ENCODE measurements at regions not wholly inside any gene's neighbourhood (a gene's known extent, or its start where the extent isn't known, plus 50 kb on each side); places are given as distances from the start of the nearest gene placed in this dataset.

- H3K27ac ChIP-seq, result no peak overlapping the region
- TF ChIP-seq POLR2A (IDR thresholded peaks at IDR 0.05) (no peak), POLR2AphosphoS5 (IDR thresholded peaks at IDR 0.05) (no peak), CTCF (IDR thresholded peaks at IDR 0.05) (no peak), EP300 (IDR thresholded peaks at IDR 0.05) (no peak)
- no peak for DNase-seq
- H3K9me3 ChIP-seq, result no peaks in the 10 kb centered on the region
- no peaks in the 10 kb centered on the region for H3K36me3 ChIP-seq
- H3K4me1 ChIP-seq, result peaks cover 0 to 21% (median 7%) of the 10 kb centered on the region in 4 donors
- no peaks in the 10 kb centered on the region for H3K27me3 ChIP-seq
- intact Hi-C loops (cut with DNase I), result no loop called here
- H3K4me3 ChIP-seq, result no peak overlapping the region
- 82 to 83% methylated on average over 1 of the region's 1 CpG for WGBS, 2 donors
Measured at GRCh38 chr4:19947349-19947748, 304.4 kb upstream of the SLIT2 start.

- Histone ChIP-seq H3K27me3 (no peaks in the 10 kb centered on the region), H3K4me3 (no peak overlapping the region), H3K9me3 (no peaks in the 10 kb centered on the region), H3K27ac (no peak overlapping the region), H3K36me3 (no peaks in the 10 kb centered on the region), H3K4me1 (peaks cover 0 to 21% (median 7%) of the 10 kb centered on the region in 4 donors)
- no peak for DNase-seq
- TF ChIP-seq POLR2A (IDR thresholded peaks at IDR 0.05) (no peak), POLR2AphosphoS5 (IDR thresholded peaks at IDR 0.05) (no peak), CTCF (IDR thresholded peaks at IDR 0.05) (no peak), EP300 (IDR thresholded peaks at IDR 0.05) (no peak)
- intact Hi-C loops (cut with DNase I), result no loop called here
- WGBS, 2 donors, result 59 to 64% methylated on average over 3 of the region's 3 CpGs
Measured at GRCh38 chr4:19945979-19946380, 305.7 kb upstream of the SLIT2 start.

- Histone ChIP-seq H3K36me3 (no peaks in the 10 kb centered on the region), H3K9me3 (no peaks in the 10 kb centered on the region), H3K4me1 (peaks cover 0 to 21% (median 7%) of the 10 kb centered on the region in 4 donors), H3K27me3 (no peaks in the 10 kb centered on the region), H3K27ac (no peak overlapping the region), H3K4me3 (no peak overlapping the region)
- no peak for DNase-seq
- TF ChIP-seq EP300 (IDR thresholded peaks at IDR 0.05) (no peak), POLR2AphosphoS5 (IDR thresholded peaks at IDR 0.05) (no peak), POLR2A (IDR thresholded peaks at IDR 0.05) (no peak), CTCF (IDR thresholded peaks at IDR 0.05) (no peak)
- intact Hi-C loops (cut with DNase I), result no loop called here
- WGBS, 2 donors, result 70 to 79% methylated on average over 2 of the region's 2 CpGs
Measured at GRCh38 chr4:19945501-19945900, 306.2 kb upstream of the SLIT2 start.

GRCh38 chr4:19944806-19945205, 306.9 kb upstream of the SLIT2 start:
- no peak for DNase-seq
- H3K27ac ChIP-seq, result no peak overlapping the region
- H3K4me1 ChIP-seq, result peaks cover 0 to 21% (median 7%) of the 10 kb centered on the region in 4 donors
- H3K9me3 ChIP-seq, result no peaks in the 10 kb centered on the region
- intact Hi-C loops (cut with DNase I), result no loop called here
- no peak for TF ChIP-seq POLR2A (IDR thresholded peaks at IDR 0.05)
- TF ChIP-seq POLR2AphosphoS5 (IDR thresholded peaks at IDR 0.05), result no peak
- TF ChIP-seq CTCF (IDR thresholded peaks at IDR 0.05), result no peak
- no peaks in the 10 kb centered on the region for H3K36me3 ChIP-seq
- 76 to 82% methylated on average over 2 of the region's 2 CpGs for WGBS, 2 donors
- no peak overlapping the region for H3K4me3 ChIP-seq
- H3K27me3 ChIP-seq, result no peaks in the 10 kb centered on the region

- intact Hi-C loops (cut with DNase I), result no loop called here
- H3K27ac ChIP-seq, result no peak overlapping the region
- TF ChIP-seq EP300 (IDR thresholded peaks at IDR 0.05) (no peak), POLR2AphosphoS5 (IDR thresholded peaks at IDR 0.05) (no peak), POLR2A (IDR thresholded peaks at IDR 0.05) (no peak), CTCF (IDR thresholded peaks at IDR 0.05) (no peak)
Measured at GRCh38 chr4:19944251-19944650, 307.5 kb upstream of the SLIT2 start.

More at GRCh38 chr4:19944251-19944650, 307.5 kb upstream of the SLIT2 start:
- Histone ChIP-seq H3K9me3 (no peaks in the 10 kb centered on the region), H3K4me1 (peaks cover 0 to 21% (median 7%) of the 10 kb centered on the region in 4 donors), H3K36me3 (no peaks in the 10 kb centered on the region), H3K27me3 (no peaks in the 10 kb centered on the region), H3K4me3 (no peak overlapping the region)
- no peak for DNase-seq

Data from sigmoid colon (tissue), 6 donors.